ENCODE measurements at regions not wholly inside any gene's neighbourhood (a gene's known extent, or its start where the extent isn't known, plus 50 kb on each side); places are given as distances from the start of the nearest gene placed in this dataset.

- H3K4me3 Mint-ChIP-seq (ENCODE audit: unreplicated experiment) = no peak overlapping the region
- CTCF ChIA-PET = no interaction called here
- no TSS peak for BruUV-seq (replicated peaks)
These were observed 184.5 kb upstream of the NTM start for GRCh38 chr11:131185915-131186314.

GRCh38 chr11:131186629-131187101 lies 183.8 kb upstream of the NTM start:
- H3K27ac Mint-ChIP-seq (ENCODE audit: unreplicated experiment) = no peak overlapping the region
- no peaks in the 10 kb centered on the region for H3K36me3 ChIP-seq (ENCODE audit: control insufficient read depth, insufficient read depth, low read length)
- DNase-seq = no peak
- ChIA-PET CTCF (no interaction called here), POLR2A (no interaction called here)
- no peaks in the 10 kb centered on the region for H3K4me1 ChIP-seq
- H3K9me3 Mint-ChIP-seq (ENCODE audit: unreplicated experiment) = no peaks in the 10 kb centered on the region
- intact Hi-C loops (cut with micrococcal nuclease; ENCODE audit: unreplicated experiment) = no loop called here
- H3K4me1 Mint-ChIP-seq (ENCODE audit: low read depth, unreplicated experiment) = no peaks in the 10 kb centered on the region
- H3K4me3 ChIP-seq (ENCODE audit: low read depth, low read length) = no peak overlapping the region
- no peaks in the 10 kb centered on the region for H3K27me3 ChIP-seq (replicated peaks; ENCODE audit: control insufficient read depth, insufficient read depth, low read length)
- H3K4me3 Mint-ChIP-seq (ENCODE audit: unreplicated experiment) = no peak overlapping the region
- TF ChIP-seq CTCF (IDR thresholded peaks at IDR 0.05; ENCODE audit: insufficient read depth in 1 of 2, low read depth in 1 of 2, low read length in 1 of 2, severe bottlenecking in 1 of 2, unreplicated experiment in 1 of 2) = no peak
- no peaks in the 10 kb centered on the region for H3K36me3 Mint-ChIP-seq (ENCODE audit: insufficient read depth, unreplicated experiment)
- H3K9me3 ChIP-seq = 0 out of 2 replicates have a peak, but pooled peaks cover 3% of the 10 kb centered on the region
- H3K27me3 Mint-ChIP-seq (ENCODE audit: insufficient read depth, unreplicated experiment) = peaks cover 20% of the 10 kb centered on the region
- no TSS peak for BruUV-seq (replicated peaks)

More at GRCh38 chr11:131185915-131186314, 184.5 kb upstream of the NTM start:
- Mint-ChIP-seq H3K27me3 (ENCODE audit: insufficient read depth, unreplicated experiment) (peaks cover 23% of the 10 kb centered on the region), H3K36me3 (ENCODE audit: insufficient read depth, unreplicated experiment) (no peaks in the 10 kb centered on the region), H3K27ac (ENCODE audit: unreplicated experiment) (no peak overlapping the region), H3K4me1 (ENCODE audit: low read depth, unreplicated experiment) (no peaks in the 10 kb centered on the region), H3K9me3 (ENCODE audit: unreplicated experiment) (no peaks in the 10 kb centered on the region)
- H3K4me1 ChIP-seq = no peaks in the 10 kb centered on the region
- intact Hi-C loops (cut with micrococcal nuclease; ENCODE audit: unreplicated experiment) = no loop called here
- H3K36me3 ChIP-seq (ENCODE audit: control insufficient read depth, insufficient read depth, low read length) = no peaks in the 10 kb centered on the region
- H3K4me3 ChIP-seq (ENCODE audit: low read depth, low read length) = no peak overlapping the region
- no peak for DNase-seq
- 0 out of 2 replicates have a peak, but pooled peaks cover 3% of the 10 kb centered on the region for H3K9me3 ChIP-seq
- H3K27me3 ChIP-seq (replicated peaks; ENCODE audit: control insufficient read depth, insufficient read depth, low read length) = no peaks in the 10 kb centered on the region
- TF ChIP-seq CTCF (IDR thresholded peaks at IDR 0.05; ENCODE audit: insufficient read depth in 1 of 2, low read depth in 1 of 2, low read length in 1 of 2, severe bottlenecking in 1 of 2, unreplicated experiment in 1 of 2) = no peak
- POLR2A ChIA-PET = interaction anchor here (0.6 kb wide), 1 partner anchor 581 kb away, joined by 3 read pairs; no protein-coding TSS in a partner anchor

- Histone ChIP-seq H3K4me1 (no peaks in the 10 kb centered on the region), H3K27me3 (replicated peaks; ENCODE audit: control insufficient read depth, insufficient read depth, low read length) (no peaks in the 10 kb centered on the region), H3K36me3 (ENCODE audit: control insufficient read depth, insufficient read depth, low read length) (no peaks in the 10 kb centered on the region), H3K4me3 (ENCODE audit: low read depth, low read length) (no peak overlapping the region), H3K9me3 (0 out of 2 replicates have a peak, but pooled peaks cover 3% of the 10 kb centered on the region)
- no TSS peak for BruUV-seq (replicated peaks)
- Mint-ChIP-seq H3K9me3 (ENCODE audit: unreplicated experiment) (no peaks in the 10 kb centered on the region), H3K27me3 (ENCODE audit: insufficient read depth, unreplicated experiment) (peaks cover 37% of the 10 kb centered on the region), H3K36me3 (ENCODE audit: insufficient read depth, unreplicated experiment) (no peaks in the 10 kb centered on the region), H3K4me3 (ENCODE audit: unreplicated experiment) (no peak overlapping the region), H3K4me1 (ENCODE audit: low read depth, unreplicated experiment) (no peaks in the 10 kb centered on the region), H3K27ac (ENCODE audit: unreplicated experiment) (no peak overlapping the region)
- ChIA-PET CTCF (no interaction called here), POLR2A (no interaction called here)
- no peak for TF ChIP-seq CTCF (IDR thresholded peaks at IDR 0.05; ENCODE audit: insufficient read depth in 1 of 2, low read depth in 1 of 2, low read length in 1 of 2, severe bottlenecking in 1 of 2, unreplicated experiment in 1 of 2)
- intact Hi-C loops (cut with micrococcal nuclease; ENCODE audit: unreplicated experiment) = no loop called here
- no peak for DNase-seq
These were observed 180.0 kb upstream of the NTM start for GRCh38 chr11:131190446-131190845.
